Testis (tissue), 2 donors: ENCODE measurements at regions not wholly inside any gene's neighbourhood (a gene's known extent, or its start where the extent isn't known, plus 50 kb on each side); places are given as distances from the start of the nearest gene placed in this dataset.

Experiments used
- POLR2A ChIP-seq: fragments of 450-650 bp; IDR thresholded peaks from one replicate; pipeline ENCODE4 v1.6.1; 2017; ENCODE audit warnings: antibody characterized with exemption, mild to moderate bottlenecking, moderate library complexity
- TF ChIP-seq, protein P1 (sequence below), 3 experiments: fragments of 450-650 bp in 2 of 3; fragments of 200-600 bp in 1 of 3; sonication (generic) in 1 of 3; IDR thresholded peaks; one replicate each; pipeline ENCODE4 v1.5.1; 2016 to 2019; ENCODE audit warnings: antibody characterized with exemption in 3 of 3, mild to moderate bottlenecking in 2 of 3, moderate library complexity in 1 of 3

- TF ChIP-seq POLR2A = no peak
- TF ChIP-seq, protein P1, sequence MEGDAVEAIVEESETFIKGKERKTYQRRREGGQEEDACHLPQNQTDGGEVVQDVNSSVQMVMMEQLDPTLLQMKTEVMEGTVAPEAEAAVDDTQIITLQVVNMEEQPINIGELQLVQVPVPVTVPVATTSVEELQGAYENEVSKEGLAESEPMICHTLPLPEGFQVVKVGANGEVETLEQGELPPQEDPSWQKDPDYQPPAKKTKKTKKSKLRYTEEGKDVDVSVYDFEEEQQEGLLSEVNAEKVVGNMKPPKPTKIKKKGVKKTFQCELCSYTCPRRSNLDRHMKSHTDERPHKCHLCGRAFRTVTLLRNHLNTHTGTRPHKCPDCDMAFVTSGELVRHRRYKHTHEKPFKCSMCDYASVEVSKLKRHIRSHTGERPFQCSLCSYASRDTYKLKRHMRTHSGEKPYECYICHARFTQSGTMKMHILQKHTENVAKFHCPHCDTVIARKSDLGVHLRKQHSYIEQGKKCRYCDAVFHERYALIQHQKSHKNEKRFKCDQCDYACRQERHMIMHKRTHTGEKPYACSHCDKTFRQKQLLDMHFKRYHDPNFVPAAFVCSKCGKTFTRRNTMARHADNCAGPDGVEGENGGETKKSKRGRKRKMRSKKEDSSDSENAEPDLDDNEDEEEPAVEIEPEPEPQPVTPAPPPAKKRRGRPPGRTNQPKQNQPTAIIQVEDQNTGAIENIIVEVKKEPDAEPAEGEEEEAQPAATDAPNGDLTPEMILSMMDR (IDR thresholded peaks at IDR 0.05) = no peak
These were observed 319.0 kb upstream of the RTL1 start for GRCh38 chr14:101222362-101223070.
